OCI-LY1 (cell line): ENCODE measurements at regions not wholly inside any gene's neighbourhood (a gene's known extent, or its start where the extent isn't known, plus 50 kb on each side); places are given as distances from the start of the nearest gene placed in this dataset.
A peak's percentile ranks its signal among the peaks of the same experiment; 100 is the strongest.

Experiments used
- H2AFZ ChIP-seq: fragments of 200-600 bp; sonication (generic), shearing (Covaris generic); 2 replicates; pipeline ENCODE4 v1.6.0; 2014; ENCODE audit warnings: antibody characterized with exemption, mild to moderate bottlenecking, low read length
- H3F3A ChIP-seq: fragments of 200-600 bp; sonication (generic), shearing (Covaris generic); 2 replicates; pipeline ENCODE4 v1.6.0; 2014; ENCODE audit warnings: mild to moderate bottlenecking, antibody characterized with exemption, low read length, moderate library complexity; ENCODE audit not compliant: insufficient read depth
- H3K27ac ChIP-seq: fragments of 200-600 bp; sonication (generic); 2 replicates; pipeline ENCODE4 v1.5.1; 2014; ENCODE audit warnings: low read length, mixed run types, mild to moderate bottlenecking, low read depth; ENCODE audit not compliant: poor library complexity, severe bottlenecking
- H3K27me3 ChIP-seq: fragments of 200-600 bp; sonication (generic); 2 replicates; pipeline ENCODE4 v1.6.0; 2014; ENCODE audit warnings: antibody characterized with exemption, mild to moderate bottlenecking, low read length, moderate library complexity; ENCODE audit not compliant: insufficient read depth
- H3K36me3 ChIP-seq: fragments of 200-600 bp; sonication (generic); 2 replicates; pipeline ENCODE4 v1.6.1; 2014; ENCODE audit warnings: mild to moderate bottlenecking, antibody characterized with exemption, low read length, moderate library complexity, mixed read lengths; ENCODE audit not compliant: insufficient read depth
- H3K4me1 ChIP-seq: fragments of 200-600 bp; sonication (generic); 2 replicates; pipeline ENCODE4 v1.5.1; 2014; ENCODE audit warnings: mild to moderate bottlenecking, low read length, moderate library complexity; ENCODE audit not compliant: insufficient read depth, severe bottlenecking
- H3K4me2 ChIP-seq: fragments of 200-600 bp; sonication (generic), shearing (Covaris generic); 2 replicates; pipeline ENCODE4 v1.6.1; 2014; ENCODE audit warnings: low read length
- H3K4me3 ChIP-seq: fragments of 200-600 bp; sonication (generic); 2 replicates; pipeline ENCODE4 v1.5.1; 2014; ENCODE audit warnings: low read length, low read depth, mild to moderate bottlenecking, mixed read lengths; ENCODE audit not compliant: poor library complexity, severe bottlenecking
- H3K79me2 ChIP-seq: fragments of 200-600 bp; shearing (Covaris generic); 2 replicates; pipeline ENCODE4 v1.6.1; 2016; ENCODE audit warnings: mixed run types, low read length, mixed read lengths; ENCODE audit not compliant: insufficient read depth
- H3K9ac ChIP-seq: fragments of 200-600 bp; sonication (generic), shearing (Covaris generic); 2 replicates; pipeline ENCODE4 v1.6.1; 2014; ENCODE audit warnings: mild to moderate bottlenecking, low read length, mixed read lengths
- H3K9me2 ChIP-seq: fragments of 200-600 bp; sonication (generic), shearing (Covaris generic); 2 replicates; pipeline ENCODE4 v1.6.1; 2014; ENCODE audit warnings: low read depth, mild to moderate bottlenecking, low read length, mixed read lengths
- H3K9me3 ChIP-seq: fragments of 200-600 bp; shearing (Covaris generic); 2 replicates; pipeline ENCODE4 v1.6.1; 2014; ENCODE audit warnings: low read length, mixed read lengths
- H4K20me1 ChIP-seq: fragments of 200-600 bp; sonication (generic), shearing (Covaris generic); 2 replicates; pipeline ENCODE4 v1.6.0; 2016; ENCODE audit warnings: mild to moderate bottlenecking, low read length; ENCODE audit not compliant: insufficient read depth
- CTCF ChIP-seq: fragments of 200-600 bp; sonication (generic), shearing (Covaris generic); IDR thresholded peaks from 2 replicates; pipeline ENCODE4 v1.5.1; 2017; ENCODE audit warnings: mild to moderate bottlenecking, antibody characterized with exemption, low read length, moderate library complexity, mixed read lengths
- EZH2 ChIP-seq: fragments of 200-600 bp; sonication (generic), shearing (Covaris generic); IDR thresholded peaks from 2 replicates; pipeline ENCODE4 v1.8.0; 2017; ENCODE audit warnings: borderline replicate concordance, mixed run types, mild to moderate bottlenecking, antibody characterized with exemption, low read length, moderate library complexity, mixed read lengths

DNA sequence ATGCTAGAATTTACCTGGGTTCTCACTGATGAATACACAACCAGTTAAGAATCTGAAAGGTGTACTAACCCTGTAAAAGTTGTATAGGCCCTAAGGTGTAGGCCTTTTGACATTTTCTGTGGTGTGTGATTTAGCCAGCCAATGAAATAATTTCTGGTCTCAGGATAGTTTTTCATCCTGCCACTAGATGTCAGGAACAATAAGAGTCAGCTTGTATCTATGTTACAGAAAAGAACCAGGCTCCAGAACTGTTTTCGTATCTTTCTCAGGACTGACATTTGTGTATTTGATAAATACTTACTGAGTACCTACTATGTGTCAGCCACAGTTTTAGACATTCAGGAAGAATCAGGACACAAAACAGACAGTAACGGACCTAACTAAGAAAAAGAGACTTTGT, 673.6 kb upstream of the TENM3 start:
- H4K20me1 ChIP-seq = no peaks in the 10 kb centered on the region
- H3F3A ChIP-seq = no peaks in the 10 kb centered on the region
- no peaks in the 10 kb centered on the region for H3K36me3 ChIP-seq
- no peaks in the 10 kb centered on the region for H3K9me2 ChIP-seq
- H3K27me3 ChIP-seq = no peaks in the 10 kb centered on the region
- H2AFZ ChIP-seq = peak overlapping the region; percentile 46; the same call in 1 of the 2 replicates
- no peak overlapping the region for H3K9ac ChIP-seq
- H3K4me2 ChIP-seq = no peak overlapping the region
- H3K4me3 ChIP-seq = no peak overlapping the region
- no peaks in the 10 kb centered on the region for H3K9me3 ChIP-seq
- H3K4me1 ChIP-seq = no peaks in the 10 kb centered on the region
- TF ChIP-seq CTCF = peak; percentile 57
- no peak for TF ChIP-seq EZH2
- no peak overlapping the region for H3K27ac ChIP-seq
- no peaks in the 10 kb centered on the region for H3K79me2 ChIP-seq

GRCh38 chr4:181578911-181579310, 664.3 kb upstream of the TENM3 start:
- Histone ChIP-seq H3K9me3 (no peaks in the 10 kb centered on the region), H3K27me3 (no peaks in the 10 kb centered on the region), H3K9me2 (no peaks in the 10 kb centered on the region), H3K79me2 (no peaks in the 10 kb centered on the region), H3F3A (no peaks in the 10 kb centered on the region), H3K9ac (no peak overlapping the region), H2AFZ (no peak overlapping the region), H3K36me3 (no peaks in the 10 kb centered on the region), H3K27ac (no peak overlapping the region), H3K4me3 (no peak overlapping the region), H4K20me1 (no peaks in the 10 kb centered on the region), H3K4me1 (no peaks in the 10 kb centered on the region), H3K4me2 (no peak overlapping the region)
- TF ChIP-seq EZH2 (no peak), CTCF (no peak)

GRCh38 chr4:181579486-181579885, 663.7 kb upstream of the TENM3 start:
- Histone ChIP-seq H3K36me3 (no peaks in the 10 kb centered on the region), H3K4me2 (no peak overlapping the region), H2AFZ (no peak overlapping the region), H3K4me3 (no peak overlapping the region), H3K27me3 (no peaks in the 10 kb centered on the region), H3K9me3 (no peaks in the 10 kb centered on the region), H3K9ac (no peak overlapping the region), H3K9me2 (no peaks in the 10 kb centered on the region), H3K79me2 (no peaks in the 10 kb centered on the region), H3F3A (no peaks in the 10 kb centered on the region), H3K27ac (no peak overlapping the region), H4K20me1 (no peaks in the 10 kb centered on the region), H3K4me1 (no peaks in the 10 kb centered on the region)
- TF ChIP-seq EZH2 (no peak), CTCF (no peak)
